Cardiac fibroblast (primary cell): ENCODE measurements at regions not wholly inside any gene's neighbourhood (a gene's known extent, or its start where the extent isn't known, plus 50 kb on each side); places are given as distances from the start of the nearest gene placed in this dataset.
A peak's percentile ranks its signal among the peaks of the same experiment; 100 is the strongest.

Experiments used
- DNase-seq, 2 donors: peaks; one replicate each; pipeline versions ENCODE4 v3.0.0 to v3.0.0-alpha.2; 2010; ENCODE audit warnings: low read depth in 2 of 2
- H3K4me3 ChIP-seq, 2 donors: replicated peaks in 1 of 2; 1 replicate in 1 of 2; 2 replicates in 1 of 2; pipeline ENCODE4 v1.5.1; 2011; ENCODE audit warnings: low read depth in 2 of 2, low read length in 2 of 2, mild to moderate bottlenecking in 2 of 2, moderate library complexity in 1 of 2
- CTCF ChIP-seq: IDR thresholded peaks from one replicate; pipeline ENCODE4 v1.5.1; 2011; ENCODE audit warnings: low read depth, mild to moderate bottlenecking, low read length, inconsistent platforms

GRCh38 chr2:204468746-204469429, 76.4 kb upstream of the PARD3B start:
- DNase-seq, result peak; percentile 69 to 87
- no peak for TF ChIP-seq CTCF
- no peak overlapping the region for H3K4me3 ChIP-seq

- no peak for DNase-seq
- H3K4me3 ChIP-seq, result no peak overlapping the region
- no peak for TF ChIP-seq CTCF
Measured at GRCh38 chr2:204470178-204470620, 75.1 kb upstream of the PARD3B start.

- DNase-seq, result no peak
- H3K4me3 ChIP-seq, result no peak overlapping the region
- TF ChIP-seq CTCF, result no peak
Measured at GRCh38 chr2:204470621-204471196, 74.6 kb upstream of the PARD3B start.

- no peak overlapping the region for H3K4me3 ChIP-seq
- no peak for DNase-seq
- no peak for TF ChIP-seq CTCF
Measured at GRCh38 chr2:204472375-204472774, 72.9 kb upstream of the PARD3B start.

GRCh38 chr2:204473224-204473623, 72.1 kb upstream of the PARD3B start:
- H3K4me3 ChIP-seq, result no peak overlapping the region
- no peak for DNase-seq
- no peak for TF ChIP-seq CTCF

GRCh38 chr2:204475399-204475798, 69.9 kb upstream of the PARD3B start:
- no peak for TF ChIP-seq CTCF
- H3K4me3 ChIP-seq, result no peak overlapping the region
- no peak for DNase-seq
